ENCODE measurements at regions not wholly inside any gene's neighbourhood (a gene's known extent, or its start where the extent isn't known, plus 50 kb on each side); places are given as distances from the start of the nearest gene placed in this dataset.

GRCh38 chr20:10868299-10868698, 194.5 kb upstream of the JAG1 start:
- no peak for TF ChIP-seq PPARA (CRISPR knock-in tag; IDR thresholded peaks at IDR 0.05; ENCODE audit: borderline replicate concordance)
- TF ChIP-seq CSRNP3 (CRISPR knock-in tag; IDR thresholded peaks at IDR 0.05) = no peak
- TF ChIP-seq ZNF565 (CRISPR knock-in tag; conservative IDR thresholded peaks at IDR 0.05; ENCODE audit: low read depth) = no peak
- no peak for TF ChIP-seq ISL1 (CRISPR knock-in tag; IDR thresholded peaks at IDR 0.05)
- TF ChIP-seq TCF4 (CRISPR knock-in tag; IDR thresholded peaks at IDR 0.05; ENCODE audit: borderline replicate concordance) = no peak
- TF ChIP-seq GLIS3 (CRISPR knock-in tag; IDR thresholded peaks at IDR 0.05) = no peak
